GM18520 (cell line): ENCODE measurements at regions not wholly inside any gene's neighbourhood (a gene's known extent, or its start where the extent isn't known, plus 50 kb on each side); places are given as distances from the start of the nearest gene placed in this dataset.
A peak's percentile ranks its signal among the peaks of the same experiment; 100 is the strongest.
"Not testable (repeated sequence)": the region's sequence is repeated elsewhere in the genome, so short reads cannot be mapped to it uniquely, and the experiment has no call there.

Experiments
- ATAC-seq: cut with Tn5 transposase; IDR thresholded peaks from one replicate; pipeline ENCODE4 v1.9.1; 2021; ENCODE audit not compliant: unreplicated experiment

GRCh38 chr3:150329408-150329807 lies 78.7 kb upstream of the TSC22D2 start:
- peak; percentile 60 for ATAC-seq

- no peak for ATAC-seq
Observed at GRCh38 chr3:150328654-150329040, 79.5 kb upstream of the TSC22D2 start.

GRCh38 chr3:150327678-150328653 lies 80.1 kb upstream of the TSC22D2 start:
- ATAC-seq, result no peak

GRCh38 chr3:150324788-150325187 lies 83.3 kb upstream of the TSC22D2 start:
- ATAC-seq, result no peak

- ATAC-seq, result no peak
Observed at GRCh38 chr3:150324245-150324644, 83.9 kb upstream of the TSC22D2 start.

- no peak for ATAC-seq
Observed at GRCh38 chr3:150323770-150324169, 84.3 kb upstream of the TSC22D2 start.

- not testable (repeated sequence) for ATAC-seq
Observed at GRCh38 chr3:150323091-150323490, 85.0 kb upstream of the TSC22D2 start.

- peak; percentile 55 for ATAC-seq
Observed at GRCh38 chr3:150320971-150321370, 87.1 kb upstream of the TSC22D2 start.

GRCh38 chr3:150319900-150320299 lies 88.2 kb upstream of the TSC22D2 start:
- ATAC-seq, result no peak

- no peak for ATAC-seq
Observed at GRCh38 chr3:150317469-150317868, 90.6 kb upstream of the TSC22D2 start.

- ATAC-seq, result no peak
Observed at GRCh38 chr3:150315721-150316120, 92.4 kb upstream of the TSC22D2 start.

- ATAC-seq, result no peak
Observed at GRCh38 chr3:150314248-150315004, 93.7 kb upstream of the TSC22D2 start.

GRCh38 chr3:150312018-150312657 lies 96.0 kb upstream of the TSC22D2 start:
- no peak for ATAC-seq

GRCh38 chr3:150311156-150311555 lies 96.9 kb upstream of the TSC22D2 start:
- no peak for ATAC-seq

- no peak for ATAC-seq
Observed at GRCh38 chr3:150309557-150309956, 98.5 kb upstream of the TSC22D2 start.

- ATAC-seq, result no peak
Observed at GRCh38 chr3:150309257-150309542, 98.9 kb upstream of the TSC22D2 start.

GRCh38 chr3:150308481-150309256 lies 99.4 kb upstream of the TSC22D2 start:
- no peak for ATAC-seq

GRCh38 chr3:150308037-150308319 lies 100.1 kb upstream of the TSC22D2 start:
- no peak for ATAC-seq

- no peak for ATAC-seq
Observed at GRCh38 chr3:150307311-150308036, 100.6 kb upstream of the TSC22D2 start.

GRCh38 chr3:150306906-150307305 lies 101.2 kb upstream of the TSC22D2 start:
- no peak for ATAC-seq
